CD4-positive, alpha-beta T cell treated with Interleukin-10 for 1 hour (primary cell): ENCODE measurements at regions not wholly inside any gene's neighbourhood (a gene's known extent, or its start where the extent isn't known, plus 50 kb on each side); places are given as distances from the start of the nearest gene placed in this dataset.
A peak's percentile ranks its signal among the peaks of the same experiment; 100 is the strongest.

Source experiments
- DNase-seq: peaks from one replicate; pipeline ENCODE4 v3.0.0-alpha.2; 2020

- DNase-seq = no peak
Measured at GRCh38 chr6:40831381-40831780, 207.6 kb downstream of the UNC5CL start.

- DNase-seq = no peak
Measured at GRCh38 chr6:40825102-40825501, 213.9 kb downstream of the UNC5CL start.

- DNase-seq = peak; percentile 49
Measured at GRCh38 chr6:40823917-40824891, 214.8 kb downstream of the UNC5CL start.

- DNase-seq = no peak
Measured at GRCh38 chr6:40822619-40823018, 216.4 kb downstream of the UNC5CL start.

- no peak for DNase-seq
Measured at GRCh38 chr6:40819182-40819834, 219.7 kb downstream of the UNC5CL start.

GRCh38 chr6:40817369-40817768 is 221.7 kb downstream of the UNC5CL start:
- no peak for DNase-seq

- no peak for DNase-seq
Measured at GRCh38 chr6:40816601-40817000, 222.4 kb downstream of the UNC5CL start.

- DNase-seq = no peak
Measured at GRCh38 chr6:40815731-40816130, 223.3 kb downstream of the UNC5CL start.

- DNase-seq = no peak
Measured at GRCh38 chr6:40810171-40810570, 223.0 kb upstream of the LRFN2 start.

GRCh38 chr6:40809627-40810026 is 222.5 kb upstream of the LRFN2 start:
- no peak for DNase-seq

GRCh38 chr6:40807484-40807883 is 220.3 kb upstream of the LRFN2 start:
- DNase-seq = no peak

GRCh38 chr6:40806256-40806864 is 219.2 kb upstream of the LRFN2 start:
- no peak for DNase-seq

- no peak for DNase-seq
Measured at GRCh38 chr6:40805336-40805735, 218.2 kb upstream of the LRFN2 start.

GRCh38 chr6:40804905-40805304 is 217.7 kb upstream of the LRFN2 start:
- no peak for DNase-seq

- no peak for DNase-seq
Measured at GRCh38 chr6:40803897-40804702, 216.9 kb upstream of the LRFN2 start.

- DNase-seq = no peak
Measured at GRCh38 chr6:40802481-40802880, 215.3 kb upstream of the LRFN2 start.

GRCh38 chr6:40799296-40800140 is 212.4 kb upstream of the LRFN2 start:
- DNase-seq = no peak

- DNase-seq = no peak
Measured at GRCh38 chr6:40798069-40798770, 211.1 kb upstream of the LRFN2 start.

GRCh38 chr6:40796260-40797221 is 209.4 kb upstream of the LRFN2 start:
- DNase-seq = no peak

- DNase-seq = no peak
Measured at GRCh38 chr6:40794586-40794985, 207.4 kb upstream of the LRFN2 start.
